GM12874 (cell line): ENCODE measurements at regions not wholly inside any gene's neighbourhood (a gene's known extent, or its start where the extent isn't known, plus 50 kb on each side); places are given as distances from the start of the nearest gene placed in this dataset.

Experiments
- CTCF ChIP-seq: IDR thresholded peaks from 2 replicates; pipeline ENCODE4 v1.5.1; 2011; ENCODE audit warnings: low read depth, mild to moderate bottlenecking, control low read depth, low read length, moderate library complexity; ENCODE audit not compliant: insufficient read depth

GRCh38 chr17:74126179-74126900, 77.1 kb upstream of the RPL38 start:
- TF ChIP-seq CTCF, result no peak

GRCh38 chr17:74126959-74127358, 76.5 kb upstream of the RPL38 start:
- TF ChIP-seq CTCF, result no peak

GRCh38 chr17:74128456-74129211, 74.8 kb upstream of the RPL38 start:
- TF ChIP-seq CTCF, result no peak

DNA sequence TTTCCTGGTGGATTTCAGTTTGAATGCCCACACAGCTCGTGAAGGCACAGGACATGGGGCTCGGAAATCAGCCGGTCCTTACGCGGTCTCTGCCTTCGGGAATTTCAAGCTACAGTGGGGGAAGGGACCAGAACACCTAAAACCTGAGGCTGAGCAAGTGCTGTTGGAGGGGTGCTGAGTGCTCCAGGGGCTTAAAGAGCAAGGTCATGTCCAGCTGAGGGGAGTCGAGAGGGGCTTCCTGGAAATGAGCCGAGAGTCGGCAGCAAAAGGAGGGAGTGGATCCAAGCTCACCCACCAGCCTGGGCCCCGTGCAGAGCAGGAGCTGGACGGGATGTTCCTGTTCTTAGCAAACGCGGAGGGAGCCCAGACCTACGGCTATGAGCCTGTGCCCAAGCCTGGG, 73.2 kb upstream of the RPL38 start:
- no peak for TF ChIP-seq CTCF

DNA sequence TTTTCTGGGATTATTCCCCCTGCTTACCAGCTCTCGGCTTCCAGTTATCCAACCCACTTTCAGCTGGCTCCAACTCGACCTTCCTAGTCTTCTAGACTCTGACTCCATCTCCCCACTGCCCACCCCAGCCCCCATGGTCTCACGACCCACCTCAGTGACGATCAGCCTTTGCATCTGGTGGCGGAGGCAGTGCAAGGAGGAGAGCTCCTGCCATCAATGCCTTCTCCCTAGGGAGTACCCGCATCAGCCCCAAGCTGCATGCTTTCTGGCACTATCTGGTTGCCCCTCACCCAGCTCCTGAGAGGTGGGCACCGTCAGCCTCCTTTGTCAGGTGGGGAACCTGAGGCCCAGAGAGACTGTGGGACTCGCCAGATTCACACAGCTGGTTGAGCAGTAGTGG, 72.6 kb upstream of the RPL38 start:
- no peak for TF ChIP-seq CTCF

DNA sequence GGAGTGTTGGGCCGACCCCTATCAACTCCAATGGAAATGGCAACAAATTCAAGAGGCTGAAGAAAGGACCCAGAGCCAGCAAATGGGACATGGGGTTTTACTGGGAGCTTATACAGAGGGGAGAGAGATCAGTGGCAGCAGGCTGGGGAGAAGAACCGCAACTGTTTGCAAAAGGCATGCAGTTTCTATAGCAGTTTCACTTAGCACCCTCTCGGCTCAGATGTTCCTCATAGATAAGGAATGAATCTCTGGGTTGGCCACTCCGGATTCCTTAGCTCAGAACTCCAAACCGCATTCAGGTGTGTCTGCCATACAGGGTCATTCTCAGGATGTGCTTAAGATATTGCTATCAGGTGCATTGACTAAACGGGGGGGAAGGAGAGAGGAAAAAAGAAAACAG, 71.1 kb upstream of the RPL38 start:
- no peak for TF ChIP-seq CTCF

GRCh38 chr17:74133740-74134139, 69.7 kb upstream of the RPL38 start:
- no peak for TF ChIP-seq CTCF
